GM18511 (cell line): ENCODE measurements at regions not wholly inside any gene's neighbourhood (a gene's known extent, or its start where the extent isn't known, plus 50 kb on each side); places are given as distances from the start of the nearest gene placed in this dataset.
"Not testable (repeated sequence)": the region's sequence is repeated elsewhere in the genome, so short reads cannot be mapped to it uniquely, and the experiment has no call there.

Experiments used
- ATAC-seq: cut with Tn5 transposase; IDR thresholded peaks from one replicate; pipeline ENCODE4 v1.9.1; 2021; ENCODE audit warnings: mild to moderate bottlenecking, moderate library complexity; ENCODE audit not compliant: unreplicated experiment

DNA sequence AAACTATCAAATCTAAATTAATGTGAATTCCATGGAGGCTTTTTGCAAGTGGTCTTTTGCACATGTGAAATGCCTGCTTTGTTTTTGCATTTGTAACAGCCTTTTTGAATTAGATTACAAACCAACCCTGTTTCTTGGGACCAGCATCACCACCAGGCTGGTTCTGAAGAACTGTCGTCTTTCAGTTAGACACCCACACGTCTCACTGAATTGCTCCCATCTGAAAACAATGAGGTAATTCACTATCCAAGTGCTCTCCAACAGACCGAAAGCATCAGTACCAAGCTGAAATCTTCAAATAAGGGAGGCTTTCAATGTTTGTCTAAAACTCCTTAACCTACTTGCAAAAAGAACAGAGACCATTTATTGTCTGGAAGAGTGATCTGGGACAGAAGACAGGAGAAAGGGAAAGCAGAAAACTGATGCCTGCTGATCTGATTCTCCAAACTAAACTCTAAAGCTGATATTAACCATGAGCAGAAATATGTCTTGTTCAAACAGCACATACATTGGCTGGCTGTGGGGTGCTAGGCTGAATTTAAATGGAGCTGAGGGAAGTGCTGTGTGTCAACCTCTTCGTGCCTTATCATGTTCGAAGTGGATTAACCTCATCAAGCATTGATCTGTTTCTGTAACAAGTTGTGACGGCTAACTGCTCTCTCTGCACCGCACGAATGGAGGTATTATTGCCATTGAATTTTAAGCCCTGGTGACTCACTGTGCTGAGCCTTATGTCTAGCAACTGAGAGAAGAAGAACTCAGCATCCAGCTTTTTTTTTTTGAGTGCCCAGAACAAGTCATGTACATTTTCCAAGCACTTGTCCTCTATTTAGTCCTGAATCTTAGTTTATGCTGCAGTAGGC lies 213.7 kb upstream of the P2RY1 start:
- ATAC-seq: no peak

DNA sequence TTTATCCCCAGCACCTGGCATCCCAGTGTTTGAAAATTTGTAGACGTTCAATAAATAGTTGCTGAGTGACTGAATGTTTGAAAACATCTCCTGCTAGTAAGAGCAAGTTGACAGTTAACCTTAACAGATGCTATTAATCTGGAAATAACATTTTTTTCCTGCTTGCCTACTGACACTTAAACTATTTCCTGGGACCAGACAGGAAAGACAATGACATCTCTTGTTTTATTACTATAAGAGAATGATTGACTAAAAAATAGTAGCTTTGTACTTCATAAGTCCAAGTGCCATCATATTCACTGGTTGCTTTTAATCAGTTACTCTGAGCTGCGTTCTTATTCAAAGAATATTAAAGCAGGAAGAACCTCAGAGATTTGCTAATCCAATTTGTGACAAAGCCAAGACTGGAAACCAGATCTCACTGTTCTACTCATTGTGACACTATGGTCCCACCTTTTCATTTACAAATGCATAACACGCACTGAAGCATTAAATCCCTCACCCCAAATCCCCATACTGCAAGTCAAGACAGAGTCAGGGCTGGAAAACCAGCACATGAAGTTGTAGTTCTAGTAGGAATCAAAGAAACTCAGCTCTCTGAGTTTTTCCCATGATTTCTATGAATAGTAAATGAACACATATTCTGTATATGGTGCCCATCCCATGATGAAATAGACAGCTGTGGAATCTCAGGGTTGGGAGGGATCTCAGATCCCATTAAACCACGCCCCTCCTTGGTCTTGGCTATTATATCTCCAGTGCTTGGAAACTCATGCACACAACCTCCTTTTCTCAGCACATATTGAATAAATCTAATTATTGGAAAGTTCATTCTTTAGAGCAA lies 212.7 kb upstream of the P2RY1 start:
- ATAC-seq: no peak

DNA sequence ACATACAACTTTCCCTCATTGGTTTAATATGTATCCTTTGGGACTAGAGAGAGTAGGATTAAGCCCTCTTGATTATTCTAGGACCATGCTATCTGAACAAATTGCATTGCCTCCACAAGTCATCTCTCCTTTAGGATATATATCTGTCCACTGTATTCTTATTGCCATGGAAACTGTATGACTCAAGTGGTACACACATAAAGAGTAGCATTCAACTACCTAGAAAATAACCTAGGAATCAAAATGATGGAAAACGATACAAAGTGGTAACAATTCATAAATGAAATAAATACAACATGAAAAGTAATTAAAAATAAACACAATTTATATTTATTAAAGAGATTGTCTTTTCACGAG lies 212.1 kb upstream of the P2RY1 start:
- ATAC-seq: no peak

DNA sequence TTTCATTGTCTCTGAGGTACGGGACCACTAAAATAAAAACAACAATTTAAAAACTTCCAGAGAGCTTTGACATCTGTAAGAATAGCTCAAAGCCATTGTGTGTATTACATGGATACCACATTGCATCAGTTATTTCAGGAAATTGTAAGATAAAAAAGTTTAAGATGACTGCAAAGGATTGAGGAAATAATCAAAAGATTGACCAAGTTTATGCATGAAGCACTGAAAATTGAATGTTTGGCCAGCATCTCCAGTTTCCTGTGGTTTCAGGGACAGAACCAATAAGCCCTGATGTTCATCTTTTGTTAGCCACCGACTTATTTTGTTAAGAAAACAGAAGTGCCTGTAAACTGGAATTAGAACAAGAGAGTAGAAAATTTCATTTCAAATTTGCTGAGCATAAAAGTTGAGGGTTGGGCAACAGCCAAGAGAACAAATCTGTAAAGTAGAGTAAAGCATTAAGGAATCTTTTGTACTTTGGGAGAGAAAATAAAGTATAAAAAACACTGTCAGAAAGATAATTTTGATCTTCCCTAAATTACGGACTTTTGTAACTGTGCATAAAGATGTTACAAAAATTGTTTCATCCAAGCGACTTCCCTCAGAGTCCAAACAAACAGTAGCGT lies 211.5 kb upstream of the P2RY1 start:
- no peak for ATAC-seq

DNA sequence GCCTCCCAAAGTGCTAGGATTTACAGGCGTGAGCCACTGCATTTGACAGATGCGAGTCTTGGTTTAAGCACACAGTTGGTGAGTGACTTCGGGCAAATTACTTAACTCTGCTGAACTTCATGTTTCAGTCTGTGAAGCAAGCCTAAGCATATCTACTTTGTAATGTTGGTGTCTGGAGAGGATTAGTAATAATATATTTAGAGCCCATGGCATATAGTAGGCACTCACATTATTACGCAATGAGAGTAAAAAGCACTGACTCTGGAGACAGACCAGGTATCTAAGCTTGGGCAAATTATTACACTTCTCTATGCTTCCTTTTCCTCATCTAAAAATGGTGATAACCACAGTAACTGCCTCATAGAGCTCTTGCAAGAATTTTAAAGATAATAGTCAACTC lies 208.7 kb upstream of the P2RY1 start:
- ATAC-seq: no peak

DNA sequence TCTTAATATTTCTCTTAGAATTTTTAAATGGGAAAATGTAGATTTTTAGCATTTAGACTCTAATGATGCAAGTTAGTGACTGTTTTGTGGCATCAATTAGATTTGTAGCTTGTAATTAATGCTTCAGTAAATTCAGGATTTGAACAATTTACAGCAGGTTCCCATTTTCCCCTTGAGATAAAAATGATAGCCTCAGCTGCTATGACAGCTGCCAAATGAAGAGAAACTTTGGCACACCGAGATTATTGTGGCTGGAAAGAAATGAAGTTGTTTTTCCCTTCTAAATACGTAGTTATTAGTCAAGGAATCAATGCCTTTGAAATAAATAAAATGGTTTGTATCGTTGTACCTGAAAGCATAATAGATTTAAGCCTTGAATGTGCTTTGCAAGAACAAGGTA lies 206.4 kb upstream of the P2RY1 start:
- no peak for ATAC-seq

DNA sequence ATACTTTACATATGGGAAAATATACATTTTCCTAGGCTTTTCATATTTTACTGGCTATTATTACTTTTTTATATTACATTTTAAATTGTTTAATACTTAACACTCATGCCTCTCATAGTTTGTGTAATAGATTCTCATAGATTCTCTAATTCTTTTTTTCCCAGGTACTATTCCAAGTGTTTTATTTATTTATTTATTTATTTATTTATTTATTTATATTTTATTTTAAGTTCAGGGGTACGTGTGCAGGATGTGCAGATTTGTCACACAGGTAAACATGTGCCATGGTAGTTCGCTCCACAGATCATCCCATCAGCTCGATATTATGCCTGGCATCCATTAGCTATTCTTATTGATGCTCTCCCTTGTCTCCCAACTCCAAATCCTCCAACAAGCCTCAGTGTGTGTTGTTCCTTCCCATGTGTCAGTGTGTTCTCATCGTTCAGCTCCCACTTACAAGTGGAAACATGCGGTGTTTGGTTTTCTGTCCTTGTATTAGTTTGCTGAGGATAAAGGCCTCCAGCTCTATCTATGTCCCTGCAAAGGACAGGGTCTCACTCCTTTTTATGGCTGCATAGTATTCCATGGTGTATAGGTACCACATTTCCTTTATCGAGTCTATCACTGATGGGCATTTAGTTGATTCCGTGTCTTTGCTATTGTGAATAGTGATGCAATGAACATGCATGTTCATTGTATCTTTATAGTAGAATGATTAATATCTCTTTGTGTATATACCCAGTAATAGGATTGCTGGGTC lies 205.4 kb upstream of the P2RY1 start:
- no peak for ATAC-seq

DNA sequence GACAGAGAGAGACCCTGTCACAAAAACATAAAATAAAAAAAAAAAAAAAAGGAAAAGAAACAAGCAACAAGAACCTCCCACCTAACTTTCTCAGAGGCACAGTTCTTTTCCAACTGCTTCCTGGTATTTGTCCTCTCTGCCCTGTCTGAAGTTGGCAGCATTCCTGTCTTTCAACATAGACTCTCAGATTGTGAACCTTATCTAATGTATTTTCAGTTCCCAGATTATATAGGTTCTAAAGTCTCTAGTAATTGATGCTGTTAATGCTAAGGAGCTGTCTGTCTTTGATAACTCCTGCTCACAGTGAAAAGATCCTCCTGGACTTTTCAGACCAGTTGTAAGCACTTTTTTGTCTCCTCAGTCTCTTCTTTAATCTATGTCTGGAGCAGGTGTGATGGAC lies 199.5 kb upstream of the P2RY1 start:
- no peak for ATAC-seq

DNA sequence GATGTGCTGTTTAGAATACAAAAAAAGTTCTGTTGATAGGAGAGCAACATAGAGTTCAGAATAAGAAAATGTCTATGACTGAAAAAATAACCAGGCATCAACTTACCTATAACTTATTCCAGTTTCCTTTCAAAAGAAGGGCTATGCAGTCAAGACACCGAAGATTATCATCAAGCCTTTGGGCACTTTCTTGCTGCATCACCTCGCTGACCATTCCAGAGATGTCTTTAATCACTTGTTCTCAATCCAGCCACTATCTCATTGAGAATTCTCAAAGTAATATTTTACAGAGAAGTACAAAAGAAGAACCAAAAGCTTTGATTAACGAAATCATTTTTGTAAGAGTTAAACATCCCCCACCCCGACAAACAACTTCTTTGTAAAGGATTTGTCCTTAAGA lies 198.3 kb upstream of the P2RY1 start:
- ATAC-seq: no peak

DNA sequence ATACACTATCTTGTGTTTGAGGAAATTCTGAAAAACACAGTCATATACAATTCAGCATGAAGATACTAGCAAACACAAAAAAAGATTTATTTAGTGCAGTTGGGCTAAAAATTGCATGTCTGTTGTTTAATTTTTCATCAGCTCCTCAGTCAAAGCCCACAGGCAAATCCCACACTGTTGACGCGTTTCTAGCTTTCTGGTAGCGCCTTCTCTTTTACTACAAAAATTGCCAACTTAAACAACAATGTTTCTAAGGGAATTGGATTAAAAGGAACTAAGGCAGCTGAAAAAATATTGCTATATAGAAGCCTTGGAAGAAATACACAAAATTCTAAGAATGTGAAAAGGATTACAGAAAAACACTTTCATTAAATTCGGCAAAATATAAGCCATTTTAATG lies 196.7 kb upstream of the P2RY1 start:
- no peak for ATAC-seq

DNA sequence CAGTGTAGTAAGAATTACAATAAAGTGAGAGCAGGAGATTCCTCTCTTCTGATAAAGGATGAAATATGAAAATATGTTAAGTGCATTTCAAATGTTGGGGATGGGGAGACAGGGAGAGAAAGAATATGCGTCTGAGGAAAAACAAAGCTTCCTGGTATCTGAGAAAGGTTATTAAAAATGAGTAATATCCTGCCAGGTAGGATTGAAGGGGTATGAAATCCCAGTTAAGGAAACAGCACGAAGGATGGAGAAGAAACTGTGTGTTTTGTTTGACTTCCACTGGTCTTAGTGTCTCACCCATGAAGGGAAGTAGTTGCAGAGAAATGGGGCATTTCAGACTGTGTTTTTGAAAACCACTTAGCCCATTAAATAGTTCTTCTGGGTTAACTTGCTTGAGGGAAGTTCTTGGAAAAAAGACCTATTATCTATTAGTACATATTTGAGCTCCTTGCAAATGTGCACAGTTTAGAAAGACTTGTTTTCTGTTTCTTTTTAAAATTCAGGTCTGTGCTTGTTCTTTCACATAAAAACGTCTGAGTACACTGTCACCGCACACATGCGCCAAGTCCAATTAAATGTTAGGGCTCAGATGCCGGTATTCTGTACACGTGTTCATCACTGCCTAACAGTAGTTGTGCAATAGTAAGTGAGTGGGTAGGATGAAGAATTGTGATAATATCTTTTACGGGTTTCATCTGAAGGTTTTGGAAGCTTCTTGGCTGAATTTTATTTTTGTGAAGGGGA lies 196.1 kb upstream of the P2RY1 start:
- no peak for ATAC-seq

DNA sequence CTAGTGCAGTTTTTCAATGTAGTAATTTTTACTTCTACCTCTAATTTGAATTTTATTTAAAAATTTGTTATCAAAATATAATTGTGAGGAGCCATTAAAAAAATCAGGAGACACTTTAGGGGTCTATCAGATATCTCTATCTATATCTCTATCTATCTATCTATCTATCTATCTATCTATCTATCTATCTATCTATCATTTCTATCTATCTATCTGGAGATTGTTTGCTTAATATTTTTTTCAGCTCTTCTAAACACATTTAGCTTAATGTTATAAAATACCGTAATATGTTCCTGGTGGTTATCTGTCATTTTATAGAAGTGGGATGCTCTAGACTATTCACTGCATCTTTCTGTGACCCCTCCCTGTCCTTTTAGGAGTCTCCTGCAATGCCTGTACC lies 193.7 kb upstream of the P2RY1 start:
- no peak for ATAC-seq

DNA sequence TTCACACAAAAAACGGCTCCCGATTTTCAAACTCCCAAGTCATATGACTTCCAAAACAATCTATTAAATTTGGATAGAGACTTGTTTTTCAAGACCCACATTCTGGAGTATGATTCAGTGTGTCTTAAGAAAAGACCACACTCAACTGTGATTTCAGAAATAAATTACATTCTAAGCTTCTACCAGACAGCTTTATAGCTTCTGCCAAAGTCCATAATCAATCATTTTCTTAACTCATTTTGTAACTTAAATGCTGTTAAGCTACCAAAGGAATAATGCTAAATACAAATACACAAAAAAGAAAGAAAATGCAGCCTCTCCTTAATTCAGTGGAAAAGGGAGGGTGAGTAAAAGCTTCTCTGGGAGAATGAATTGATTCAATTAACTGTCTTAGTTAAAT lies 192.3 kb upstream of the P2RY1 start:
- ATAC-seq: no peak

DNA sequence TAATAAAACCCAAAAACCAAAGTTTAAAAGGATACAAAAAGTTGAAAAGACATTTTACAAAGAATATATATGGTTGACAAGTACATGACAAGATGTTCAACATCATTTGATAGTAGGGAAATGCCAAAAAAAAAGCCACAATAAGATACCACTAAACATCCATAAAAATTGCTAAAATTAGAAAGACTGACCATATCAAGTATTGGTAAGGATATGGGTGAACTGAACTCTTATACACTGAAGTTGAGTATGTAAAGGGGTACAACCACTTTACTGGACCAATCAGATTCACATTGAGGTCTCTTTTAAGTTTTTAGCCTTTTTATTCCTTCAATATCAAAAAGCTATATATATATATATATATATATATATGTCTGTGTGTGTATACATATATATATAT lies 190.5 kb upstream of the P2RY1 start:
- no peak for ATAC-seq

DNA sequence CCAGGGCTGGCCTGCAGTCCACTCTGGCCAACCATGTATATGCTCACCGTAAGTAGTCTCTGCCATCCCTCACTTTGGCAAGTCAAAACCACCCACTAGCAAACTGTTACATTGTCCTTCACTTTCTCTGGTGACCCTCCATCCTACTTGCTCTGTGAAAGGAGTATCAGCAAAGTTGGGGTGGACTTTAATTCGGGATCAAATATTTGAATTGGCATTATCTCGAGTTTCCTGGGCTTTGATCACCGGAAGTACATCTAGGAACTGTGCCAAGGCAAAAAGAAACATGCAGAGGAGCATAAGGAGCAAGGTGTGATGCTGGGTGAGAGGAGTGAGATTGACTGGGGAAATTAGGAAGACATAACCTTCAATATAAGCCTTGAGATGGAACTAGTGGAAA lies 188.9 kb upstream of the P2RY1 start:
- no peak for ATAC-seq

DNA sequence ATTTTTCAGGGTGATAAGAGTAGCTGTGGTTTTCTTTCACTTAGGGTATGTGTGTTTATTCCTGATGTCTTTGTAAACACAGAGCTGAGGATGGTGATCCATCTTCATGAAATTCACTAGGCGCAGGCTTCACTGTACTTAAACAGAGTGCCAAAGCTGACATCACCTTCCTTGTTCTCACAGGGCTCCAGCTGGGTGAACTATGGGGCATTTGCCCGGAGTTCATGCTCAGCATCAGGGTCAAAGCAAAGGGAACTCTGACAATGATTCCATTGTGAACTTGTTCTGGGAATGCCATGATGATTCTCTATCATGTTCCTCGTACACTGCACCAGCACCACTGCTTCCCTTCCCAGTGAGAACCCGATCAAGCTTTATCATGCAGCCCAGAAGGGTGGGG lies 184.8 kb upstream of the P2RY1 start:
- no peak for ATAC-seq

DNA sequence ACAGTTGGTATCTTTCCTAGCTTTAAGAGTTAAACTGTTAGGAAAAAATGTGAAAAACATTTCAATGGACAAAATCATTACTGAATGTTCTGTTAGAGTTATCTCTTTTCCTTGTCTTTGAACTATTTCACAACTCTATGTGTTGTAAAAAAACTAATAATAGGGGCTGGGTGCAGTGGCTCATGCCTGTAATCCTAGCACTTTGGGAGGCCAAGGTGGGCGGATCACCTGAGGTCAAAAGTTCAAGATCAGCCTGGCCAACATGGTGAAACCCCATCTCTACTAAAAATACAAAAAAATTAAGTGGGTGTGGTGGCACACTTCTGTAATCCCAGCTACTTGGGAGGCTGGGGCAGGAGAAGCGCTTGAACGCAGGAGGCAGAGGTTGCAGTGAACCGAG lies 184.0 kb upstream of the P2RY1 start:
- ATAC-seq: not testable (repeated sequence)

DNA sequence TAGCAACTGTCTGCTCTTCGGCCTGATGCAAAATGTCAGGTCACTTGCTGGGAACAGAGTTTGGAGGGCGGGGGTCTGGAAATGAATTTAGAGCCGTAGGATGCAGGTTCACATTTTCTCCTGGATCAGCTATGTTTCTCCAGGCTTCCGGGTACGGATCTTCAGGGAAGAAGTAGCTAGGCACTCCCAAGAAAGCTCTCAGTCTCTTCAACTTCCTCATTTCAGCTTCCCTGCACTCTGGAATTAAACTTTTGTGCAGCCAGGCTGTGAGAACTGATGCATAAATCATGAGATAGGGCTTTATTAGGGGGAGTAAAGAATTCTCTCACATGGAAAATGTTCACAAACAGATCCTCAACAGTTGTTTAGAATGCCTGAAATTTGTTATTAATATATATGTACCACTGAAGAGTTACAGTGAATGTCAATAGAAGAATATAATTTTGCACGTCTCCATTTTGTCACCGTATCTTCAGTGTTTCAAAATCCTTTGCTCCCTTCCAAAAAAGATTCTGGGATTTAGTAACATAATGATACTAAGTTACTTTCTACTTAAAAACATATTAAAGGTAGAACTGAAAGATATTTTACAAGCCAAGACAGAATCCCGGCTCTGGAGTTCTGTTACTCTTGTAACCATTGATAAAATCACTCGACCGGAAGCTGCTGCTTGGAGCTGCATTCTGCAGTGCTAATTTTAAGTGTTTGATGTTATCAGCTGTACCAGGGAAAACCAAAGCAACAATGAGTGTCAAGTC lies 178.5 kb upstream of the P2RY1 start:
- ATAC-seq: no peak

DNA sequence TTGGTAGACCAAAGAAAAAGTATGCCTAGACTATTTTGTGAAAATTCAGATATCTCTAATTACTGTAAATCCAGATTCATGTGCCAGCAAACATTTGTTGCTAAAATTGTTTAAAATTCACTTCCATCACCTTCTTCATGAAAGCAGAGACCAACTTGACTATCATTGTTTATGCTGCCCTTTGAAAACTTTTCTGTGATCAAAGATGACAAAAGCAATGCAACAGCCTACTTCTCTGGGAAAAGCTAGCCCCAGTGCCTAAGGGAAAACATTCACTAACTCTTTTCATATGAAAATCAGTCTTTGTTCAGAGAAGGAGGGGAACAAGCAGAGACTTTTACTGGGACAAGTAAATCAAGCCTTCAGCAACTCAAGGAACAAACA lies 178.0 kb upstream of the P2RY1 start:
- no peak for ATAC-seq
